ENCODE measurements at regions not wholly inside any gene's neighbourhood (a gene's known extent, or its start where the extent isn't known, plus 50 kb on each side); places are given as distances from the start of the nearest gene placed in this dataset.

GRCh38 chr4:71262161-71262560, 76.7 kb upstream of the SLC4A4 start:
- no peak overlapping the region for H3K9ac ChIP-seq (ENCODE audit: low read length)
- H3K4me1 ChIP-seq (ENCODE audit: control insufficient read depth, low read depth, low read length): no peaks in the 10 kb centered on the region
- no peak overlapping the region for H3K27ac ChIP-seq (ENCODE audit: low read length)
- no peaks in the 10 kb centered on the region for H3K9me3 ChIP-seq (ENCODE audit: control insufficient read depth, low read depth, low read length)
- no peak overlapping the region for H3K4me3 ChIP-seq (ENCODE audit: low read length)
- no peaks in the 10 kb centered on the region for H3K36me3 ChIP-seq (ENCODE audit: control insufficient read depth, low read depth, low read length)
- no peaks in the 10 kb centered on the region for H3K27me3 ChIP-seq (ENCODE audit: control insufficient read depth, insufficient read depth, low read length)

GRCh38 chr4:71266090-71266794, 72.6 kb upstream of the SLC4A4 start:
- no peak overlapping the region for H3K27ac ChIP-seq (ENCODE audit: low read length)
- H3K36me3 ChIP-seq (ENCODE audit: control insufficient read depth, low read depth, low read length): no peaks in the 10 kb centered on the region
- H3K4me3 ChIP-seq (ENCODE audit: low read length): no peak overlapping the region
- H3K9me3 ChIP-seq (ENCODE audit: control insufficient read depth, low read depth, low read length): no peaks in the 10 kb centered on the region
- no peaks in the 10 kb centered on the region for H3K4me1 ChIP-seq (ENCODE audit: control insufficient read depth, low read depth, low read length)
- H3K9ac ChIP-seq (ENCODE audit: low read length): no peak overlapping the region
- H3K27me3 ChIP-seq (ENCODE audit: control insufficient read depth, insufficient read depth, low read length): no peaks in the 10 kb centered on the region

GRCh38 chr4:71267244-71267643, 71.6 kb upstream of the SLC4A4 start:
- Histone ChIP-seq H3K36me3 (ENCODE audit: control insufficient read depth, low read depth, low read length) (no peaks in the 10 kb centered on the region), H3K27ac (ENCODE audit: low read length) (no peak overlapping the region), H3K9me3 (ENCODE audit: control insufficient read depth, low read depth, low read length) (no peaks in the 10 kb centered on the region), H3K4me3 (ENCODE audit: low read length) (no peak overlapping the region), H3K27me3 (ENCODE audit: control insufficient read depth, insufficient read depth, low read length) (no peaks in the 10 kb centered on the region), H3K4me1 (ENCODE audit: control insufficient read depth, low read depth, low read length) (no peaks in the 10 kb centered on the region), H3K9ac (ENCODE audit: low read length) (no peak overlapping the region)

GRCh38 chr4:71268166-71268565, 70.7 kb upstream of the SLC4A4 start:
- Histone ChIP-seq H3K4me3 (ENCODE audit: low read length) (no peak overlapping the region), H3K27me3 (ENCODE audit: control insufficient read depth, insufficient read depth, low read length) (no peaks in the 10 kb centered on the region), H3K36me3 (ENCODE audit: control insufficient read depth, low read depth, low read length) (no peaks in the 10 kb centered on the region), H3K27ac (ENCODE audit: low read length) (no peak overlapping the region), H3K9me3 (ENCODE audit: control insufficient read depth, low read depth, low read length) (no peaks in the 10 kb centered on the region), H3K4me1 (ENCODE audit: control insufficient read depth, low read depth, low read length) (no peaks in the 10 kb centered on the region), H3K9ac (ENCODE audit: low read length) (no peak overlapping the region)

GRCh38 chr4:71269233-71269632, 69.6 kb upstream of the SLC4A4 start:
- Histone ChIP-seq H3K27ac (ENCODE audit: low read length) (no peak overlapping the region), H3K36me3 (ENCODE audit: control insufficient read depth, low read depth, low read length) (no peaks in the 10 kb centered on the region), H3K9me3 (ENCODE audit: control insufficient read depth, low read depth, low read length) (no peaks in the 10 kb centered on the region), H3K4me3 (ENCODE audit: low read length) (no peak overlapping the region), H3K27me3 (ENCODE audit: control insufficient read depth, insufficient read depth, low read length) (no peaks in the 10 kb centered on the region), H3K4me1 (ENCODE audit: control insufficient read depth, low read depth, low read length) (no peaks in the 10 kb centered on the region), H3K9ac (ENCODE audit: low read length) (no peak overlapping the region)

- Histone ChIP-seq H3K4me1 (ENCODE audit: control insufficient read depth, low read depth, low read length) (peaks cover 4% of the 10 kb centered on the region), H3K4me3 (ENCODE audit: low read length) (no peak overlapping the region), H3K9me3 (ENCODE audit: control insufficient read depth, low read depth, low read length) (no peaks in the 10 kb centered on the region), H3K27me3 (ENCODE audit: control insufficient read depth, insufficient read depth, low read length) (no peaks in the 10 kb centered on the region), H3K9ac (ENCODE audit: low read length) (no peak overlapping the region), H3K36me3 (ENCODE audit: control insufficient read depth, low read depth, low read length) (no peaks in the 10 kb centered on the region), H3K27ac (ENCODE audit: low read length) (no peak overlapping the region)
These were observed 67.9 kb upstream of the SLC4A4 start for GRCh38 chr4:71270901-71271300.

GRCh38 chr4:71272976-71273375, 65.8 kb upstream of the SLC4A4 start:
- H3K4me1 ChIP-seq (ENCODE audit: control insufficient read depth, low read depth, low read length): peaks cover 4% of the 10 kb centered on the region
- H3K27ac ChIP-seq (ENCODE audit: low read length): no peak overlapping the region
- no peaks in the 10 kb centered on the region for H3K9me3 ChIP-seq (ENCODE audit: control insufficient read depth, low read depth, low read length)
- no peaks in the 10 kb centered on the region for H3K36me3 ChIP-seq (ENCODE audit: control insufficient read depth, low read depth, low read length)
- H3K9ac ChIP-seq (ENCODE audit: low read length): no peak overlapping the region
- H3K4me3 ChIP-seq (ENCODE audit: low read length): no peak overlapping the region
- no peaks in the 10 kb centered on the region for H3K27me3 ChIP-seq (ENCODE audit: control insufficient read depth, insufficient read depth, low read length)

GRCh38 chr4:71275004-71275403, 63.8 kb upstream of the SLC4A4 start:
- Histone ChIP-seq H3K36me3 (ENCODE audit: control insufficient read depth, low read depth, low read length) (no peaks in the 10 kb centered on the region), H3K9me3 (ENCODE audit: control insufficient read depth, low read depth, low read length) (no peaks in the 10 kb centered on the region), H3K9ac (ENCODE audit: low read length) (no peak overlapping the region), H3K4me3 (ENCODE audit: low read length) (no peak overlapping the region), H3K4me1 (ENCODE audit: control insufficient read depth, low read depth, low read length) (peaks cover 4% of the 10 kb centered on the region), H3K27me3 (ENCODE audit: control insufficient read depth, insufficient read depth, low read length) (no peaks in the 10 kb centered on the region), H3K27ac (ENCODE audit: low read length) (no peak overlapping the region)

- no peaks in the 10 kb centered on the region for H3K36me3 ChIP-seq (ENCODE audit: control insufficient read depth, low read depth, low read length)
- H3K9ac ChIP-seq (ENCODE audit: low read length): no peak overlapping the region
- H3K4me1 ChIP-seq (ENCODE audit: control insufficient read depth, low read depth, low read length): peaks cover 4% of the 10 kb centered on the region
- H3K9me3 ChIP-seq (ENCODE audit: control insufficient read depth, low read depth, low read length): no peaks in the 10 kb centered on the region
- H3K27ac ChIP-seq (ENCODE audit: low read length): no peak overlapping the region
- H3K27me3 ChIP-seq (ENCODE audit: control insufficient read depth, insufficient read depth, low read length): no peaks in the 10 kb centered on the region
- H3K4me3 ChIP-seq (ENCODE audit: low read length): no peak overlapping the region
These were observed 63.2 kb upstream of the SLC4A4 start for GRCh38 chr4:71275570-71275969.

- no peaks in the 10 kb centered on the region for H3K27me3 ChIP-seq (ENCODE audit: control insufficient read depth, insufficient read depth, low read length)
- no peaks in the 10 kb centered on the region for H3K9me3 ChIP-seq (ENCODE audit: control insufficient read depth, low read depth, low read length)
- no peak overlapping the region for H3K9ac ChIP-seq (ENCODE audit: low read length)
- no peaks in the 10 kb centered on the region for H3K36me3 ChIP-seq (ENCODE audit: control insufficient read depth, low read depth, low read length)
- peaks cover 4% of the 10 kb centered on the region for H3K4me1 ChIP-seq (ENCODE audit: control insufficient read depth, low read depth, low read length)
- H3K27ac ChIP-seq (ENCODE audit: low read length): no peak overlapping the region
- H3K4me3 ChIP-seq (ENCODE audit: low read length): no peak overlapping the region
These were observed 61.5 kb upstream of the SLC4A4 start for GRCh38 chr4:71277353-71277752.

- H3K36me3 ChIP-seq (ENCODE audit: control insufficient read depth, low read depth, low read length): no peaks in the 10 kb centered on the region
- H3K27me3 ChIP-seq (ENCODE audit: control insufficient read depth, insufficient read depth, low read length): no peaks in the 10 kb centered on the region
- no peak overlapping the region for H3K27ac ChIP-seq (ENCODE audit: low read length)
- H3K9me3 ChIP-seq (ENCODE audit: control insufficient read depth, low read depth, low read length): no peaks in the 10 kb centered on the region
- no peaks in the 10 kb centered on the region for H3K4me1 ChIP-seq (ENCODE audit: control insufficient read depth, low read depth, low read length)
- H3K4me3 ChIP-seq (ENCODE audit: low read length): no peak overlapping the region
- H3K9ac ChIP-seq (ENCODE audit: low read length): no peak overlapping the region
These were observed 55.1 kb upstream of the SLC4A4 start for GRCh38 chr4:71283642-71284257.

GRCh38 chr4:71287305-71287704, 51.5 kb upstream of the SLC4A4 start:
- Histone ChIP-seq H3K4me3 (ENCODE audit: low read length) (no peak overlapping the region), H3K9me3 (ENCODE audit: control insufficient read depth, low read depth, low read length) (no peaks in the 10 kb centered on the region), H3K27ac (ENCODE audit: low read length) (no peak overlapping the region), H3K4me1 (ENCODE audit: control insufficient read depth, low read depth, low read length) (no peaks in the 10 kb centered on the region), H3K9ac (ENCODE audit: low read length) (no peak overlapping the region), H3K27me3 (ENCODE audit: control insufficient read depth, insufficient read depth, low read length) (no peaks in the 10 kb centered on the region), H3K36me3 (ENCODE audit: control insufficient read depth, low read depth, low read length) (no peaks in the 10 kb centered on the region)
